HG02678 (cell line): ENCODE measurements at regions not wholly inside any gene's neighbourhood (a gene's known extent, or its start where the extent isn't known, plus 50 kb on each side); places are given as distances from the start of the nearest gene placed in this dataset.

Source experiments
- ATAC-seq: cut with Tn5 transposase; IDR thresholded peaks from one replicate; pipeline ENCODE4 v1.9.1; 2021; ENCODE audit warnings: mild to moderate bottlenecking, moderate library complexity; ENCODE audit not compliant: unreplicated experiment

DNA sequence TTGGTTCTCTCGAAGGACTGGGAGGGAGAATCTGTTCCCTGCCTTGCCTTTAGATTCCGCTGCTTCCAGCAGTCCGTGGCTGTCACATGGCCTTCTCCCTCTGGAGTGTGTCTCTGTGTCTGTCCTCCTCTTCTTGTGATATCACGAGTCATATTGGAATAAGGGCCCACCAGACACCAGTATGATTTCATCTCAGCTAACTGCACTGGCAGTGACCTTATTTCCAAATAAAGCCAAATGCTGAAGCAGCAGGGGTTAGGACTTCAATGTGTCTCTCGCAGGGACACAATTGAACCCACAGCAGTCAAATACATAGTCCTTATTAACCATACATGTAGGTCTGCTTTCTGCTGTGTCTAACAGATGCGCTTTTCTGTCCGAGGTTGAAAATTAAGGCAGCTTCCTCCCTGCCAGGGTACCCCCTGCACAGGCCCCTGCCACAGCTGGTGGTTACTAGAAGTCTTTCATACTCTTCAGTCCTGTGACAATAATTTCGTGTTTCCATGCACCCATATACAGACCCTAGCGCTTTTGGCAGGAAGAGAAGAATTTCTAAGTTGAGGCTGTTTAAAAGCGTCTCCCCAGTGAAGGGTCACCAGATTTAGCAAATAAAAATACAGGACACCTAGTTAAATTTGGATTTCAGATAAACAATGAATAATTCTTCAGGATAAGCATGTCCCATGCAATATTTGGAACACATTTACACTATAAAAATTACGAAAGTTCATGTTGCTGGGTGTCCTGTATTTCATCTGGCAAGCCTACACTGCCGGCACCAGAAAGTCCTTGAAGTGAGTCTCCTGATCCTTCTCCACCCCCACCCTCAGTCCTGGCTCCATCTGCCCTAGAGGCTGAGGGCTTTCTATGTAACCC lies 182.1 kb downstream of the ETS2 start:
- no peak for ATAC-seq

DNA sequence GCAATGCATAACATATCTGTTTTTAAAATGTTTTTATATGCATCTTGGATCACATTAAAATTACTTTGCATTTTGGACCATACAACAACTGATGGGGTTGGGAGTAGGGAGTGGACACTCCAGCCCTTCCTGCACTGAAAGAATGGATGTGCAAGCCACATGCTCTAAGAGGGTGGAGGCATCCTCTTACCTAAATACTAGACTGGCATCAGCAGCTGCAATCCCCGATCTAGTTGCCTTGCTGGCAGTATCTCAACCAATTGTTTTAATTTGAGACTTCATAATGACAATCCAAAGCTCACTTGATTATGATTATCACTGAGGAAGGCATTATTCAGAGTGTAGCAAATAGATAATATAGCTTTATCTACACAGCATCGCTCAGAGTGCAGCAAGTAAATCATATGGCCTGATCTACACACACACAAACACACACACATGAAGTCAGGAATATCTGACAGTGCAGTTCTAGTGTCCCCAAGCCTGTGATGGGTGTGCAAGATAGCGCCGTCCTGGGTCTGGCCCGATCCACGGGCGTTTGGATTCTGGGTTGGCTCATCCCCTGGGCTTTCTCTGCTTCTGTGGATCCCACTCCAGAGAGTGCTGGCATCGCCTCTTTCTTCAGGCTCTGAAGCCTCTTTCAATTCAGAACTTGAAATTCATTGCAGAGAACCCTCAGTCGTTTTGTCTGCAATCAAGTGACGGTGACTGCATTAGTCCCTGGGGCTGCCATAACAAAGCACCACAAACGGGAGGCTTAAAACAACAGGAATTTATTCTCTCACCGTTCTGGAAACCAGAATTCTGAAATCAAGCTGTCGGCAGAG lies 181.3 kb downstream of the ETS2 start:
- ATAC-seq, result no peak

DNA sequence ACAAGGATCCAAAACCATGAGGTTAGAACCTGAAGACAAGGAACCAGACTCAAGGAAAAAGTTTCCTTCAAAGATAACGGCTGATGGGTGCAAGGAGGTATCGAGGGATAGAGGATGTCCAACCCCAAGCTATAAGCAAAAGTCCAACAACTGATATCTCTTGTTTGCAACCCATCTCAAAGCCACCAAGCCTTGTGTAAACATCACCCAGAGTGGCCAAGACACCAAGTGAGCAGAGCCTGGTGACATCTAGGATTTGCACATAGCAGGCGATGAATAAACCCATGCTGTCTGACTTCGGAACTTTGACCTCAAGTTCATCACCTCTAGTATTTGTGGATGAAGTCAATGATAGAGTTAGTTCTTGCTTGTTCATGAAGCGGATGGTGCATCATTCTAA lies 180.7 kb downstream of the ETS2 start:
- no peak for ATAC-seq

DNA sequence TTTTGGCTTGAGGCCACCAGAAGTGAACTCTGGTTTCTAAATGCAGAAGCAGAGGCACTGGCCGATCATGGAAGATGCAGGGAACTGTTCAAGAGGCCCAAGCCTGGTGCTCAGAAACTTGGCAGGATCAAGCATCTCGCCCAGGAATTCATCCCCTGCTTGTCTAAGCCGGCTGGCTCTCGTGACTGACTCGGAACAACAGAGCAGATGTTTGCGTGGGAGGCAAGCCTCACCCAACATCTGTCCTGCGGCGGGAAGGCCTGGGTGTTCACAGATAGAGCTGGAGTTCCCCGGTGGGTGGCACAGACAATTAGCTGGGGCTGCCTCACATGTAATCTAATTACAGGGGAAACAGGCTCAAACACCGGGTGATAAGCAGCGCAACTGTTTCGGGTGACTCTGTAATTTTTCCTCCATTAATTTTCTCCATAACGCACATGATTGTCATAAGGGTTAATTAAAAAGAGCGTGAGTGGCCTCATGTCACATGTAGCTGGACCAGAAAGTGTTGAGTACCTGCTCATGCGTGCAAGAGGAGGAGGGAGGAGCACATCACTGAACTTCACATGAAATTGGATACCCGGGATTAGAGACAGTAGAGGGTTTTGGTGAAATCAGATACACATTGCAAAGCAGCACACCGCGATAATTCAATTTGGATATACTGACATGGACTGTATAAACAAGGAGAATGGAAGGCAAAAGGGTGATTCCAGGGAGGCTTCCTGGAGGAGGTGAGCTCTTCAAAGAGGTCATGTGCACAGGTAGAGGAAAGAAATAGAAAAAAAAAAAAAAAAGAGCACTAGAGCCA lies 180.0 kb downstream of the ETS2 start:
- peak; percentile 77 for ATAC-seq

DNA sequence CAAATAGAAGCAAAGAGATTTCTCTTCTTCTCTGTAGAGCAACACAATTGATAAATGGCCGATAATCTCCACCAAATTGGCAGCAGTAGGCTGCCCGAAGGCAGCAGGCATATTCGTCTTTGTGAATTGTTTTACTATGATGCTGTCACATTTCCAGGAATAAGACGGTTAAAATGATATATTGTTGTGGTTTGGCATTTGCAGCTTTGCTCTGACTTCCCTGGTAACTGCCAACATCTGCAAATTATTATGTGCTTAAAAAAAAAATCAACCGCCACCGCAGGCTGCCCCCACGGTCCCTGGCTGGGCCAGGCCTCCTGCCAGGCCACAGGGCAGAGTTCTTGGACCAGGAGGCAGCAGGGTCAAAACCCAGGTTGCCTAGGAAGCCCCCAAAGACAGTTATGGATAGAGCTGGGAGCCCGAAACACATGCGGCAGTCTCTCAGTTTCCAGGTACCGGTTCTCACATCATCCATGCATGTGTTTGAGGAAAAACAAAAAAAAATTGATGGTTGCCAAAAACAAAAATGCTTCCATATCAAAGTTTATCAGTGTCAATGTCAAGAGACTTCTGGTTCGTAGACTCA lies 179.3 kb downstream of the ETS2 start:
- ATAC-seq, result peak; percentile 6

DNA sequence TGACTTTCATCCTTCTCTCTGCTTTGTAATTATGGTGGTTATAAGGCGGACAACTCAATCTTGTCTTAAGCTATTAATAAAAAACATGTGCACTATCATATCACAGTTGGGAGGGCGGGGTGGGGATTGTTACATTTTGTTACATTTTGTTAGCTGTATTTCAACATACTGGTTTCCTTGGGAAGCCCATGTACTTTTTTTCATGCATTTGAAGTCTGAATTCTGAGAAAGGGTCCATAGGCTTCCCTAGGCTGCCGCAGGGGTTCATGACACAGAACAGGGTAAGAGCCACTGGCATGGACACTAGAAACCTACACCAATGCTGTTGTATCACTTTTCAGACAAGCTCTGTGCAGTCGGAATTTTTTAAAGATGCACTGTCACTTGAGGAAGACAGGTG lies 178.8 kb downstream of the ETS2 start:
- ATAC-seq, result no peak

DNA sequence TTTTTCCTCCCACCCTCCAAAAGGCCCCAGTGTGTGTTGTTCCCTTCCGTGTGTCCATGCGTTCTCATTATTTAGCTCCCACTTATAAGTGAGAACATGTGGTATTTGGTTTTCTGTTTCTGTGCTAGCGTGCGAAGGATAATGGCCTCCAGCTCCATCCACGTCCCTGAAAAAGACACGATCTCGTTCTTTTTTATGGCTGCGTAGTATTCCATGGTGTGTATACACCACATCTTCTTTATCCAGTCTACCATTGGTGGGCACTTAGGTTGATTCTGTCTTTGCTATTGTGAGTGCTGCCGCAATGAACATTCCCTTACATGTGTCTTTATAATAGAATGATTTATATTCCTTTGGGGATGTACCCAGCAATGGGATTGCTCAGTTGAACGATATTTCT lies 177.8 kb downstream of the ETS2 start:
- ATAC-seq, result no peak

DNA sequence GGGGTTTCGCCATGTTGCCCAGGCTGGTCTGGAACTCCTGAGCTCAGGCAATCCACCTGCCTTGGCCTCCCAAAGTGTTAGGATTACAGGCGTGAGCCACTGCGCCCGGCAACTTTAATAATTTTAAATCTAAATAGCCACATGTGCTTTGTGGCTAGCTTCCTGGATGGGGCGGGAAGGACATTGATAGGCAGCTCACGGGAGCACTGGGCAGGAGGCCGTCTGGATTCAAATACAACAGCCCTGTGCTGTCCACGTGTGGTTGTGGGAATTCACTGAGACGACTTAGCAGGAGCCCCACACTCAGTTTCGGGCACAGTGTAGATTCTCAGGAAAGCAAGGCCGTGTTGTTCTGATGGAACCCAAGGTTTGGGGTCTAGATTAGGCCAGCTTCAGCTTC lies 177.1 kb downstream of the ETS2 start:
- ATAC-seq, result no peak

DNA sequence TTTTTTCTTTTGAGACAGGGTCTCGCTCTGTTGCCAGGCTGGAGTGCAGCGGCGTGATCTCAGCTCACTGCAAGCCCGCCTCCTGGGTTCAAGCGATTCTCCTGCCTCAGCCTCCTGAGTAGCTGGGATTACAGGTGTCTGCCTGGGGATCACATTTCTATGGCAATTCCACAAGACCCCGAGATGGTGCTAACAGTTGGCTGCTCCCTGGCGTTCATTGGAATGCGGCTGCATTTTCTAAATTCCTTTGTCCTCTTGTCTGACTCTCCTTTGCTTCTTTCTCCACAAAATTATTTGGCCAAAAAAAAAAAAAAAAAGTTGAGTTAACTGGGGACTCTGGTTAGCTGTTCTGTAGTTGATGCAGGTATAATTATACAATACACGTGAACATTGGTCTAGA lies 176.4 kb downstream of the ETS2 start:
- no peak for ATAC-seq

DNA sequence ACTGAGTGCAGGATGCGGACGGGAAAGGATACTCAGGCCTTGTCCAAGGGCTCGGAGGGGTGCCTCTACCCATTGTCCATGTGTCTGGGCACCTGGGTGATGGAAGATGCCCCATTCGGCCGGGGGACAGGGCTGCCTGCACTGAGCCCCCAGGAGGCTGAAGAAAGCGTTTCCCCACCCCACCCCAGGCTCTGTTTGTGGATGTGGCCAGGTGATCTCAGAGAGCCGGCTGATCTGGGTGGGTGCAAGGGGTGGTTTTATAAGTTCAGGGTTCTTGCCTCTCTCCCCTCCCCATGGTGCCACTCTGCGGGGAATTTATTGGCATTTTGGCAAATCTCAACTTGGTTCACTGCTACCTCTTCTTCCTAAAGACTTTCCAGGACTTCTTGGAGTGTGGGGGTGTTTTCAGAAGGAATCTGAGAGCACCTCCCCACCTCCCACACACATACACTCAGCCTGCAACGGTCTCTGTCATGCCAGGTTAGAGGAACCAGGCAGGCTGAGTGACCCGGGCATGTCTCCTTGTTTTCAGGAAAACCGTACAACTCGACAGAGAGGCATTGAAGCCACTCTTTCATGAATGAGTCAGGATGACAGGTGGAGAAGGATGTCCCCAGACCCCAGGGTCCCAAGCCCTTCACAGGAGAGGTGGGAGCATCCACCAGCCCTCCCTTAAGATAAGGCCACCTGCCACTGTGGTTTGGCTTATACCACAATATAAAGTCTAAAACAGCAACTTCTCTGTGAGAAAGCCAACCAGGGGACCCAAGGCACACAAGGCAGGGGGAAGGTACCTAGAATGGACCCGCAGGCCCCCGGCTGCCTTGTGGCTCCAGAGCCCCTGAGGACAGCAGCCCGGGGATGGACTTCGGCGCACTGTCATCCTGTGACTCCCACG lies 174.9 kb downstream of the ETS2 start:
- no peak for ATAC-seq

DNA sequence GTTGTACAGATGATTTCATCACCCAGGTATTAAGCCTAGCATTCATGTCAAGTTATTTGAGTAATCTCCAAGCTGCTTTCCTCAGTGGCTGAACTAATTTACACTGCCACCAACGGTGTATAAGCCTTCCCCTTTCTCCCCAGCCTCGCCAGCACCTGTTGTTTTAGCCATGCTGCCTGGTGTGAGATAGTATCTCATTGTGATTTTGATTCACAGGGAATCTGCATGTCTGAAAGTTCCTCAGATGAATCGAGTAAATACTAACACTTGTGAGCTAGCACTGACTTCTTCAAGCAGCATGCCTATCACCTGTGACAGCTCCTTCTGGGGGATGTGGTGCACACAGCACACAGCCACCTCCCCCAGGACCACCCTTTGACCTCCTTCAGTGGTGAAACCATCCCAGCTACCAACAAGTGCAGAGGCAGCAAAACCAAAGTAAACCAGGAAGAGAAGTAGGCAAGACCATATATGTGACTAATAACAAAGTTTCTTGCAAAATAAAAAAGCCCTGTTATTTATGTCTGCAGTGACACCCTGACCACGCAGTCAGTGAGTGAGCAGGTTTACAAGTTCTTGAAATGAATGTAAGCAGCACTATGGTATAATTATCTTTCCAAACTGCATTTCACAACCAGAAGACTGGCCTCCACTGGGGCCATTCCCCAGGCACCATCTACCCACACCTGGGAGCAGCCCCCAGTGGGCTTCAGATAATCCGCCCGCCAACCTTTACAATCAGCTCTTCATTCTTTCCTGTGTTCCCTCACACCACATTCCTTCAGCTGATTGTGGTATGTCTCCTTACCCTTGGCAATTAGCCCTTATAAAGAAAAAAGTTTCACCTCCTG lies 173.8 kb downstream of the ETS2 start:
- ATAC-seq, result no peak

DNA sequence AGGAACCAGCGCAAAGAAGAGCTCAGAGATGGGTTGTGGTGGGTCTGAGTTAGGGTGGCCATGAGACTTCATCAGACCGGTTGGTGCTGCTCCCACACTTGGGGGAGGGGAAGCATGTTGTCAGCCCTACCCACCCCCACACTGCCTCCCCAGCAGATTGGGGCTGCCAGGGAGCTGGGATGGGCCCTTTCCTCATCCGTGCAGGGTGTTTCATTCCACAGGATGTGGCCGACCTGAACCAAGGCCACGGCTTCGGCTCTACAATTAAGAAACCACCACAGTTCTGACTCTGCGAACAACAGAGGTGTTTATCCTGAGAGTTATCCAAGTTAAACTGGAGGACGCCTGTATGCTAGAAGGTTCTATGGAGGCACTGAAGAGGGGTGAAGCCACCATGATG lies 171.2 kb downstream of the ETS2 start:
- no peak for ATAC-seq

DNA sequence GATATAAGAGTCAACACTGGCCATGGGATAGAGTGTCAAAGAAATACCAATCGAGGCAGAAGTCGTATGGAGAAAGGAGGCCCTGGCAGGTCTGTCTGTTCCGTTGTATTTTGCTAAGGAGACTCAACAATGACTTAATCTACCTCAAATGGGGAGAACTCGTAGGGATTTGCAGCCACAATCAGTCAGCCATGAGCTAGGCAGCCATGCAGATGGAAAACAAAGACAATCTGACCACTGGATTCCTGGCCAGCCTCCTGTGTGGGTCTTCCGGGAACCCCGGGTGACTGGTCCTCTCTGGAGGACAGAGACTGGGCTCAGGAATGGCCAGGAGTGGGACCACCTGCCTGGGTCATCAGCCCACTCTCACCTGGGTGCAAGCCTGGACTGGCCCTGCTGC lies 167.8 kb downstream of the ETS2 start:
- no peak for ATAC-seq

DNA sequence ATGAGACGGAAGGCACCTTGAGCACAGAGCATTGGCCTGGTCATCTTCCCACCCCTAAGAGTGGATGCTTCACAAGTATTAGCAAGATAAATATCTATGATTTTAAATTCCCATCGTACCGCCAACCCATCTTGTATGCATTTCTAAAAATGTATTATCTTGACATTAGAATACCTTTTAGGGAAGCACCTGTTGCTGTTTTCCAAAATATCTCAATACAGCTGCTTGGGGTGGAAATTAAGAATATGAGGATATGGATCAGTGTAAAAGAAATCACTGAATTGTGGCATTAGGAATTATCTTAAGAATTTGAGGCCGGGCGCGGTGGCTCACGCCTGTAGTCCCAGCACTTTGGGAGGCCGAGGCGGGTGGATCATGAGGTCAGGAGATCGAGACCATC lies 166.3 kb downstream of the ETS2 start:
- ATAC-seq, result no peak

DNA sequence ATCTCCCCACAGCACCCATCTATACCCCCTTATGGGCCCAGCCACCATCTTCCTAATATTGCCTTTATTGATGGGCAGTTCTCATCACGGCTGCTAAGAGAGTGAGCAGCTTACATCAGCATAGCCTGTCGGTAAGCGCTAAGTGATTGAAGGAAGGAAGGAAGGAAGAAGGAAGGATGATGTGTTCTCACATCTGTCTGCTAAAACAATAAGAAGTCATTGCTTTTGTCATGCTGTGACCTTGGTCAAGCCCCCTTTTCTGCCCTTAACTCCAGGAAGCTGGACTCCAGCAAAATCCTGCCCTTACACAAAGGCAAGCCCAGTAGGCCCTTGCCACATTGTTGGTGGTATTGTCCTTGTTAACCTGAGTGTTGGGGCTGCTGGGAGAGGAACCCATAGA lies 165.0 kb downstream of the ETS2 start:
- no peak for ATAC-seq

DNA sequence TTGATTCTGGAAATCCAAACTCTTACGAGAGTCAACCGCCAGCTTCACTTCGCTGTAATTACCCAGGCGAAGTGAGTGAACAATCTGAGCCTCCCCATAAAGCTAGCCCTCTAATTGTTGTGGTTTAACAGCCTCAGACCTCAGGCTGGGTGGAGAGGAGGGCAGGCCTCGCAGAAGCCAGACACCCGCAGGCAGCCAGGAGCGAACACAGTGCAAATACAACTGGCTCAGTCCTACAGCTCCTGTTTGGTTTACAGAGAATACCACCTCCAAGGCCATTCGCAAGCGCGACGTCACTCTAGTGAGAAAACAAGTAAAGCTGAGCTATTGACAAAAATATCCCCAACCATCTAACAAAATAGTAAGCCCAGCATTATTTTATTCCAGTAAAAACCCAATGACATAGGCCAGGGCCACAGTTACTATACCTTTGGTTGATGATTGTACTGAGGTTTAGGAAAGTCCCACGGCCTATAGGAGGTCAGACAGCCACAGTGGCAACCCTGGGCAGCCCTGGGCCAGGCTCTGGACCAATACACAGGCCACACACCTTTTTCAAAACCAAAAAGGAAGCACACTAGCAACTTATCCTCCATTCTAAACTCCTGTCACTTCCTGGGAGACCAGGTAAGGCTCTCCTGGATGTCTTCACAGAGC lies 163.3 kb downstream of the ETS2 start:
- ATAC-seq, result no peak

DNA sequence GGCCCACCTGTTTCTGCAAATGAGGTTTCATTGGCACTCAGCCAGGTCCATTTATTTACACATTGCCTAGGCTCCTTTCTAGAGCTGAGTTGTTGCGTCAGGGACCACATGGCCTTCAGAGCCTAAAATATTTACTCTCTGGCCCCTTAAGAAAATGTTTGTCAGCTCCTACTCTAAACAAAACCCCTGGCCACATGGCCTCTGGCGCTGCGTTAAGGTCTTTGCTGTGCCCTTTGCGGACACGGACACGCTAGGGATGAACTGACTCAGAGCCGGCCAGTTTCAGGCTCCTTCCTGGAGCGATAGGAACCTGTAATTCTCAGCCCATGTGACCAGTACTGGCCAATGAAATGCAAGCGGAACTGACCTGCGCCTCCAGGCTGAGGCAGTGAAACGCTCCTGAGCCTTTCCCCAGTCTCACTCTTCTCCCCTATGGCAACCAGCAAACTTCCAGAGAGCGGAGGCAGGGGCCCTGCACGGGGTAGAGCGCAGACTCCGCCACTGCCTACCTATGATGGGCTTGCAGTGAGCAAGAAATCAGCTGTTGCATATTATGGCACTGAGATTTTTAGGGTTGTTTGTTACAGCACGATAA lies 160.3 kb downstream of the ETS2 start:
- no peak for ATAC-seq

DNA sequence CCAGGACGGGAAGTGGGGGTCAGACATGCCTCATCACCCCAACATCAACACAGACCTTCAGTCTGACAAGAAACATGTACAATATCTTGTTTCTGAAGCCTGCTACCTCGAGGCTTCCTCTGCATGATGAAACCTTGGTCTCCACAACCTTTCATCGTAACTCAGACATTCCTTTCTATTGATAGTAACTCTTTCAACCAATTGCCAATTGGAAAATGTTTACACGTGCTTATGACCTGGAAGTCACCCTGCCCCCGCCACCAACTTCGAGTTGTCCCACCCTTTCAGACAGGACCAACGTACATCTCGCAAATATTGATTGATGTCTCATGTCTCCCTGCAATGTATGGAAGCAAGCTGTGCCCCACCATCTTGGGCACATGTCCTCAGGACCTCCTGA lies 159.5 kb downstream of the ETS2 start:
- ATAC-seq, result no peak
